ENCODE measurements at regions not wholly inside any gene's neighbourhood (a gene's known extent, or its start where the extent isn't known, plus 50 kb on each side); places are given as distances from the start of the nearest gene placed in this dataset.

DNA sequence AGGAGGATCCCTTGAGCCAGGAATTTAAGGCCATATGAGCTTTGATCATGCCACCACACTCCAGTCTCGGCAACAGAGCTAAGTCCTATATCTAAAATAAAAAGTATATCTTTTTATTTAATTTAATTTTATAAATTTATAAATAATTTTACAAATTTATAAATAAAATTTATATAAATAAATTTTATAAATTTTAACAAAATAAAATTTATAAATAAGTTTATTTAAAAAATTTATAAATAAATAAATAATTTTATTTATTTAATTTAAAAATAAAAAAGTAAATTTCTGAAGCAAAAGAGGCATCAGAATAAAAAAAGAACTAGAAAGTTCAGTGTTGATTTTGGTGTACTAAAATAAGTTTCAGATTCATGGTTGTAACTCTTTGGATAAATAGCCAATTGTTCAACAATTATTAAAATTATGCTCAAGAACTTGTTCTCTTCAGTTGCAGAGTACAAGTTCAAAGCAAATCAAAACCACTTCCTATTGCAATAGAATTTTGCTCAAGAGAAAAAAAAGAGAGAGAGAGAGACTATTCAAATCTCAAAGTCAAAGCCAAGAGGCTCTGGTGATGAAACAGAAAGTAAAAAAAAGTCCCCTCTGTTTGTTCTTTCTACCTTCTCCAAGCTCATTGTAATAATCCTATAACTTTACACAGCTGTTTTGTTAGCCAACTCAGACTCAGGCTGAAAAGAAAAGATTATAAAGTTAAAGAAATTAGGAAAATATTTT lies 547.5 kb upstream of the ADGRB3 start:
- H3K4me1 ChIP-seq (replicated peaks in 1 of 2; ENCODE audit: control insufficient read depth in 2 of 2, insufficient read depth in 2 of 2, low read length in 2 of 2) = no peaks in the 10 kb centered on the region
- no peak; the same call in 1 of the 3 replicates for ATAC-seq
- CTCF ChIA-PET (ENCODE audit: low intra/inter-chr PET ratio) = no interaction called here
- no peak overlapping the region for H3K4me3 ChIP-seq
- H2AFZ ChIP-seq (ENCODE audit: low read depth, low read length) = no peak overlapping the region
- peaks cover 8% of the 10 kb centered on the region; the same call in 1 of the 2 replicates for H3K9me3 ChIP-seq (replicated peaks; ENCODE audit: control insufficient read depth, insufficient read depth, low read depth, low read length)
- whole genome bisulfite sequencing (ENCODE audit: insufficient coverage, low coverage, missing lambda C conversion rate) = 95% methylated on average over 1 of the region's 1 CpG
- no peaks in the 10 kb centered on the region for H3K9me1 ChIP-seq (ENCODE audit: control insufficient read depth, insufficient read depth, low read length)
- no TSS peak for BruUV-seq (replicated peaks)
- H3K27ac ChIP-seq (ENCODE audit: extremely low read depth, low read depth, low read length) = no peak overlapping the region
- no peak overlapping the region for H3K4me2 ChIP-seq (ENCODE audit: insufficient read depth, low read length)
- no peak for TF ChIP-seq SMAD3 (CRISPR knock-in tag; conservative IDR thresholded peaks at IDR 0.05)
- no peak for TF ChIP-seq SMC3 (conservative IDR thresholded peaks at IDR 0.05; ENCODE audit: insufficient read depth, low read depth, low read length)
- no peak for TF ChIP-seq CEBPG (CRISPR knock-in tag; IDR thresholded peaks at IDR 0.05)
- peak; percentile 16 to 45; a peak in 1 of 4 replicates for TF ChIP-seq CEBPG (tag; conservative IDR thresholded peaks at IDR 0.05 in 1 of 2, IDR thresholded peaks at IDR 0.05 in 1 of 2)
- POLR2A ChIA-PET = no interaction called here
- H3K79me2 ChIP-seq (ENCODE audit: control insufficient read depth, insufficient read depth, low read length) = no peaks in the 10 kb centered on the region
- in situ Hi-C loops (cut with MboI) (no loop called here), intact Hi-C loops (cut with micrococcal nuclease) (no loop called here)
- no peaks in the 10 kb centered on the region for H4K20me1 ChIP-seq (replicated peaks; ENCODE audit: control insufficient read depth, insufficient read depth, low read length)
- peaks cover 6% of the 10 kb centered on the region; the same call in 1 of the 3 replicates for H3K36me3 ChIP-seq (ENCODE audit: control insufficient read depth, insufficient read depth, low read length)
- H3K27me3 ChIP-seq (ENCODE audit: control insufficient read depth in 2 of 2, insufficient read depth in 2 of 2, low read length in 2 of 2) = no peaks in the 10 kb centered on the region
- FAIRE-seq = no peak
- no peak for DNase-seq (ENCODE audit: extremely low read depth in 1 of 4, low spot score in 3 of 4)
- no peak overlapping the region for H3K9ac ChIP-seq (ENCODE audit: insufficient read depth in 1 of 2, low read depth in 2 of 2, low read length in 2 of 2)

DNA sequence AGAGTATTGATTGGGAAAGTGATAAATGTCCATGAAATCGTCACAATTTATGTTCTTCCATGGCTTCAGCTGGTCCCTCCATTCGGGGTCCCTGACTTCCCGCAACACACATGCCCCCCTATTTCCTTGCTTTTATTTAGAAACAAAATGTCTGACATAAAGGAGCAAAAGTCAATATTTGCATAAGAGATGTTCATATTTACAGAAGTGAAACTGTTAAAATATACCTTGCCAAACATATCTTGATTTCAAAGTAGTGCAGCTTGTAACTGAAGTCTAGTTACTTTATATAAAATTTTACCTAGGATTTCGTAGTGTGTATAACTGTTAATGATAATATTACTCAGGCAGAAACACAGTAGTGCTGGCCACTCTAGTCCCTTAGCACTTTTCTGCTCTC lies 548.9 kb upstream of the ADGRB3 start:
- POLR2A ChIA-PET = no interaction called here
- Histone ChIP-seq H2AFZ (ENCODE audit: low read depth, low read length) (no peak overlapping the region), H3K9me1 (ENCODE audit: control insufficient read depth, insufficient read depth, low read length) (no peaks in the 10 kb centered on the region), H3K79me2 (ENCODE audit: control insufficient read depth, insufficient read depth, low read length) (0 out of 3 replicates have a peak, but pooled peaks cover 3% of the 10 kb centered on the region), H4K20me1 (replicated peaks; ENCODE audit: control insufficient read depth, insufficient read depth, low read length) (no peaks in the 10 kb centered on the region), H3K9me3 (replicated peaks; ENCODE audit: control insufficient read depth, insufficient read depth, low read depth, low read length) (peaks cover 8% of the 10 kb centered on the region; the same call in 1 of the 2 replicates), H3K27ac (ENCODE audit: extremely low read depth, low read depth, low read length) (no peak overlapping the region), H3K4me2 (ENCODE audit: insufficient read depth, low read length) (no peak overlapping the region), H3K36me3 (ENCODE audit: control insufficient read depth, insufficient read depth, low read length) (peaks cover 13% of the 10 kb centered on the region), H3K9ac (ENCODE audit: insufficient read depth in 1 of 2, low read depth in 2 of 2, low read length in 2 of 2) (no peak overlapping the region), H3K4me3 (no peak overlapping the region), H3K27me3 (ENCODE audit: control insufficient read depth in 2 of 2, insufficient read depth in 2 of 2, low read length in 2 of 2) (no peaks in the 10 kb centered on the region), H3K4me1 (replicated peaks in 1 of 2; ENCODE audit: control insufficient read depth in 2 of 2, insufficient read depth in 2 of 2, low read length in 2 of 2) (no peaks in the 10 kb centered on the region)
- intact Hi-C loops (cut with micrococcal nuclease) (no loop called here), in situ Hi-C loops (cut with MboI) (no loop called here)
- 89% methylated on average over 4 of the region's 4 CpGs for WGBS (ENCODE audit: insufficient coverage, low coverage, missing lambda C conversion rate)
- CTCF ChIA-PET (ENCODE audit: low intra/inter-chr PET ratio) = no interaction called here
- FAIRE-seq = no peak
- DNase-seq (ENCODE audit: extremely low read depth in 1 of 4, low spot score in 3 of 4) = no peak
- BruUV-seq (replicated peaks) = no TSS peak
- ATAC-seq = no peak
- no peak for TF ChIP-seq GABPB1 (CRISPR knock-in tag; IDR thresholded peaks at IDR 0.05)
- no peak for TF ChIP-seq ADNP (tag; IDR thresholded peaks at IDR 0.05)
- no peak for TF ChIP-seq NCOR1 (IDR thresholded peaks at IDR 0.05)
- no peak for TF ChIP-seq HOXB6 (CRISPR knock-in tag; IDR thresholded peaks at IDR 0.05; ENCODE audit: borderline replicate concordance)
- no peak for TF ChIP-seq ZNF253 (CRISPR knock-in tag; conservative IDR thresholded peaks at IDR 0.05)
- TF ChIP-seq ZNF699 (CRISPR knock-in tag; IDR thresholded peaks at IDR 0.05; ENCODE audit: insufficient replicate concordance) = no peak
- no peak for TF ChIP-seq OTX1 (CRISPR knock-in tag; IDR thresholded peaks at IDR 0.05)
- TF ChIP-seq CHD2 (IDR thresholded peaks at IDR 0.05; ENCODE audit: low read depth, low read length) = no peak
- TF ChIP-seq, protein P1, sequence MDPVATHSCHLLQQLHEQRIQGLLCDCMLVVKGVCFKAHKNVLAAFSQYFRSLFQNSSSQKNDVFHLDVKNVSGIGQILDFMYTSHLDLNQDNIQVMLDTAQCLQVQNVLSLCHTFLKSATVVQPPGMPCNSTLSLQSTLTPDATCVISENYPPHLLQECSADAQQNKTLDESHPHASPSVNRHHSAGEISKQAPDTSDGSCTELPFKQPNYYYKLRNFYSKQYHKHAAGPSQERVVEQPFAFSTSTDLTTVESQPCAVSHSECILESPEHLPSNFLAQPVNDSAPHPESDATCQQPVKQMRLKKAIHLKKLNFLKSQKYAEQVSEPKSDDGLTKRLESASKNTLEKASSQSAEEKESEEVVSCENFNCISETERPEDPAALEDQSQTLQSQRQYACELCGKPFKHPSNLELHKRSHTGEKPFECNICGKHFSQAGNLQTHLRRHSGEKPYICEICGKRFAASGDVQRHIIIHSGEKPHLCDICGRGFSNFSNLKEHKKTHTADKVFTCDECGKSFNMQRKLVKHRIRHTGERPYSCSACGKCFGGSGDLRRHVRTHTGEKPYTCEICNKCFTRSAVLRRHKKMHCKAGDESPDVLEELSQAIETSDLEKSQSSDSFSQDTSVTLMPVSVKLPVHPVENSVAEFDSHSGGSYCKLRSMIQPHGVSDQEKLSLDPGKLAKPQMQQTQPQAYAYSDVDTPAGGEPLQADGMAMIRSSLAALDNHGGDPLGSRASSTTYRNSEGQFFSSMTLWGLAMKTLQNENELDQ (CRISPR knock-in tag; IDR thresholded peaks at IDR 0.05; ENCODE audit: borderline replicate concordance) = no peak

Measured in K562 (cell line).